NK-92 treated with Interleukin-12 subunit alpha and Interleukin-12 subunit beta, amount 100 ng/mL, for 24 hours (cell line): ENCODE measurements at regions not wholly inside any gene's neighbourhood (a gene's known extent, or its start where the extent isn't known, plus 50 kb on each side); places are given as distances from the start of the nearest gene placed in this dataset.
"Not testable (repeated sequence)": the region's sequence is repeated elsewhere in the genome, so short reads cannot be mapped to it uniquely, and the experiment has no call there.

Experiments used
- DNase-seq: peaks from one replicate; lab custom pipeline; 2025; lab: John Stamatoyannopoulos, UW

GRCh38 chr12:25684070-25684469 lies 131.0 kb upstream of the LMNTD1 start:
- DNase-seq: no peak

DNA sequence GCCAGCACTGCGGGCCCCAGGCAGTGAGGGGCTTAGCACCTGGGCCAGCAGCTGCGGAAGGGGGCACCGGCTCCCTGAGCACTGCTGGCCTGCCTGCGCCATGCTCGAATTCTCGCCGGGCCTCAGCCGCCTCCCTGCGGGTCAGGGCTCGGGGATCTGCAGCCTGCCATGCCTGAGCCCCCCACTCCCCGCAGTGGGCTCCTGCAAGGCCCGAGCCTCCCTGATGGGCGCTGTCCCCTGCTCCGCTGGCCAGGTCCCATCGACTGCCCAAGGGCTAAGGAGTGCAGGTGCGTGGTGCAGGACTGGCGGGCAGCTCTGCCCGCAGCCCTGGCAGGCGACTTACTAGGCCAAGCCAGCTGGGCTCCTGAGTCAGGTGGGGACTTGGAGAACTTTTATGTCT lies 133.3 kb upstream of the LMNTD1 start:
- DNase-seq: no peak

GRCh38 chr12:25687226-25687625 lies 134.1 kb upstream of the LMNTD1 start:
- DNase-seq: no peak

- DNase-seq: not testable (repeated sequence)
Observed at GRCh38 chr12:25688851-25689250, 135.8 kb upstream of the LMNTD1 start.

DNA sequence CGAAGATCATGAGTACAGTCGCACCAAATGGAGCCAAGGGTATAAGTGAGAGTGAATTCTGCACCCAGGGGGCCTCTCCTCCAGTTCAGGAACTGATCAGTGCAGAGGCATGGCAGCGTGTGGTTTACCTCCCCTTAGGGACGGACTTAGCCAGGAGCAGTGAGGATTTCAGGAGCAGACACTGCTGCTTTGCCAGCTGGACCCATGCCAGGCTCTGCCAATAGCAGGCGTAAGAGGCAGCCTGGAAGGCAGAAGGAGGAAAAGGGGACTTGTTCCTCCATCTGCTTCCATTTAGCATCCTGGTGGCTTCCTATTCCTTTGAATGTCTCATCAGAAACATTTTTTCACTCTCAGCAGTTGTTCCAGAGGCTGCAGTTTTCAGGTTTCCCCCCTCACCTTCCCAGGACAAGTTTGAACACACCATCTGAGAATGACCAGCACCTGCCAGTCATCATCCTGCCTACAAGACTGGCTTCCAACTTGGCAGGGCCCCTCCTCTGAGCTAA lies 137.0 kb upstream of the LMNTD1 start:
- no peak for DNase-seq

DNA sequence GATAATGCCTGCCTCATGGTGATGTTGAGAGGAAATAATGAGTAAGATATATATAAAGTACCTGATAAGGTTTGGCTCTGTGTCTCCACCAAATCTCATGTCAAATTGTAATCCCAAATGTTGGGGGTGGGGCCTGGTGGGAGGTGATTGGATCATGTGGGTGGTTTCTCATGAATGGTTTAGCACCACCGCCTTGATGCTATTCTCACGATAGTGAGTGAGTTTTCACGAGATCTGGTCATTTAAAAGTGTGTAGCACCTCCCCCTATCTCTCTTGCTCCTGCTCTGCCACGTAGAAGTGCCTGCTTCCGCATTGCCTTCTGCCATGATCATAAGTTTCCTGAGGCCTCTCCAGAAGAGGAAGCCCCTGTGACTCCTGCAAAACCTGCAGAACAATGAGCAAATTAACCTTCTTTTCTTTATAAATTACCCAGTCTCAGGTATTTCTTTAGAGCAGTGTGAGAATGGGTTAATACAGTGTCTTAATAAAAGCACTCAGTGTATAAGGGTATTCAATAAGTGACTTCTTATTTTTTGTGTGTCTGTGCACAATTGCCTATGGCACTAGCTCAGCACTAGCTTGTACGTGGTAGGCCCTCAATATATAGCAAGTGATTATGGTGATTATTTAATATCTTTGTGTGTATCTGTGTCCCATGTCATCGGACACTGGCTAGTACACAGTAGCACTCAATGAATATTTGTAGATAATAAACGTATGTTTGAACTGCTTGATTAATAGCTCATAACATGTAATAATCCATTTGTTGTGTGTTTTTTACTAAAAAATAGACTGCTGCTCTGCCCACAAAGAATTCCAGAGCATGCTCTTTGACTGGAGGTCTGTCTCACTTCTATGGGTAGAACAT lies 138.1 kb upstream of the LMNTD1 start:
- DNase-seq: no peak

- DNase-seq: no peak
Observed at GRCh38 chr12:25691865-25692114, 138.7 kb upstream of the LMNTD1 start.

DNA sequence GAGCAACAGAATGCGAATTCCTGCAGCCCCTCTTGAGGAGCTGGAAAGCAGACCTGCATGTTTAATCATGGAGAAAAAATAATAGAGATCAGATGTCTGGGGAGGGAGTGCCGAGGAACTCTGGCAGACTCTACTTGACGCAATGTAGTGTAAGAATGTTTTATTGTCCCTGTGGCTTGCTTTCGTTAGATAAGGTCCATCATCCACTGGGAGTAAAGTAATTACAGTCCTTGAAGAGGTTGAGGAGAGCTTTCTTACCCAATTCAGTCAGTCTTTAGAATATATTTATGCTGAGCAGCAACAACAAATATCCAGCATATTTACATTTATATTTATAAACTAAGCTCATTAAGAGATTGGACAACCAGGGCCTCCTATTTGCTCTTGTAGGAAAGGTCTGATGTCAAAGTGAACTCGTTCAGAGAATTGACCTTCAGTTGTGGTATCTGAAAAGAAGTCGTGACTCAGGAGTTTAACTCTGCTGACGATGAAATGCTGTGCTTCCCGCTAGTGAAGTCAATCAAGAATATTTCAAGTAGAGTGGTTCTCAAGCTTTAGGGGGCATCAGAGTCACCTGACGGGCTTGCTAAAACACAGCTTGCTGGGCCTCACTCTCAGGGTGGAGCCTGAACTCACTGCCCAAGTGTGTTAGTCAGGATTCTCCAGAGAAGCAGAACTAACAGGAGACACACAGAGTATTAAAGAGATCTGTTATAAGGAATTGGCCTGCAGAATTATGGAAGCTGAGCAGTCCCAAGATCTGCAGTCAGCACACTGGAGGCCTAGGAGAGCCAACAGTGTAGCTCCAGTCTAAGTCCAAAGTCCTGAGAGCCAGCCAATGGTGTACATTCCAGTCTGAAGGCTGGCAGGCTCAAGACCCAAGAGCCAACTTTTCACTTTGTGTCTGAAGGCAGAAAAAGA lies 139.3 kb upstream of the LMNTD1 start:
- no peak for DNase-seq

- DNase-seq: no peak
Observed at GRCh38 chr12:25694072-25694471, 141.0 kb upstream of the LMNTD1 start.

DNA sequence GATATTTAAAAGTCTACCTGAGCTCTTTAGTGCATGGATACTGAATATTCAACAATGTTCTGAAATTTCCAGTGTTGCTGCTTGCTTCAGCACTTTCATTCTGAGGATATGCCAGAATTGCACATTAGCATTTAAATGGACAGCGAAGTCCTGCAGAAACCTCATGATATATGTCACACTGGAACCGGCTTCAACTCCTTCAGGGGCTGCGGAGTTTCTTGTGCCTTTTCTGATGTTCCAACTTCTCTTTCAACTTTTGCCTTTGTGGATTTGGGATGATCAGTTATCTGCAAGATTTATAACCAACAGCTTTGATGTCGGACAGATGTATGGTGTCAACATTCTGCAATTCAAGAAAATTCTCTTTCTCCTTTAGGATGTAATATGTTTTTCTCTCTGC lies 142.5 kb upstream of the LMNTD1 start:
- DNase-seq: no peak

DNA sequence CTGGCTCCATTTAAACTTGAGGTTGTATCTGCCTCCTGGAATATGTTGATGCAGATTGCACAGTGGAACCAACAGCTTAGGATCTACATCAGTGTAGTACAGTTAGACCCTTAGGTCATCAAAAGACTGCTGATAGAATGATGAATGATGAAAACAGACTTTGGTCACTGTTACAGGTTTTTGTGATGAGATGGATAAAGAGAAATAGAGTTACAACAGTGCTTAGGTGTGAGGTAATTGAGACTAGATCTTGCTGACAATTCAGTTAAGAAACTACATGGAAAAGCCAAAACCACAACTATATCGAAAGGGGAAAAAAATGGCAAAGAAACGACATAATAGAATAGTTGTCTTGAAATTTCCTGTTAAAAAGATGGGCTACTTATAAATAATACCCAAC lies 145.7 kb upstream of the LMNTD1 start:
- DNase-seq: no peak

DNA sequence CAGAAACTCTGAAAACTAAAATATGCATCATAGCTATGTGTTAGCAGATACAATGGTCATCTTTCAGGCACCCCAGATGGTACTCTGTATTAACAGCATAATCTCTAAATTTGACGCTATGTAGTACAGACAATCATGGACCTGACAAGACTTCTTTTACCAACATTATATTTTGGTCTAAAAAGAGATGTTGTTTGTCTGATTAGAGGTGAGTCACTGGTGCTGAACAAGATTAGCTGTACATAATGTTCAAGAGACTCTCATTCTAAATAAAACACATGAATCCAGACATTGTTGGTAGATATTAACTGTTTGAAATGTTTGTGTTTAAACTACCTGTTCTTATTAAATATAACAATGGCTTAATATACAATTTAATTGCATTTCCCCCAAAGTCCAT lies 146.4 kb upstream of the LMNTD1 start:
- no peak for DNase-seq

GRCh38 chr12:25701290-25701689 lies 148.2 kb upstream of the LMNTD1 start:
- DNase-seq: no peak

DNA sequence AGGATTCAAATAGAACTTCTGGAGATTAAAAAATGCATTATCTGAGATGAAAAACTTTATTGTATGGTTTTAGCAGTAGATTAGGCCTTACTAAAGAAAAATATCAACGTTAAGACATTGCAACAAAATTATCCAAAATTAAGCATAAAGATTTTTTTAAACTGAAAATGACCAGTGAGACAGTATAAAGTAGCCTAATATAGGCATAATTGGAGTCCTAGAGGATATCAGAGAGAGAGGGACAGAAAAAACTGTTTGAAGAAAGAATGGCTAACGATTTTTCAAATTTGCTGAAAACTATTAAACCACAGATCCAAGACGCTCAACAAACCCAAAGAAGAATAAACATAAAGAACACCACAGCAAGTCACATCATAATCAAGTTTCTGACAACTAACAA lies 149.5 kb upstream of the LMNTD1 start:
- DNase-seq: no peak

DNA sequence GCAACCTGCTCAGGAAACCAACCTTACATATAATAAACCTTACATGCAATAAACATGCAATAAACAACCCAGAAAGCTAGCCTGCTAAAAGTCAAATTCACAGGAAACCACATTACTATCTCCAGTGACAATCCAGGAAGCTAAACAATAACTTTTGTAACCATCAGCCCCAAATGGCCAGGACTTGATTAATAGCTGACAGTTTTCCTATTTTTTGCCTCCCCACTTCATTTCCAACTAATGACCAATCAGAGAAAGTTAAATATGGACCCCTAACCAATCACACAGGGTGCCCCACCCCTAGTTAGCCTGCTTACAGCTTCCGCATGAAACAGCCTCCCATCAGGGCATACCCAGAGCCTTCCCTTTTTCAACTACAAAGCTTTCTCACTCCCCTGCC lies 152.2 kb upstream of the LMNTD1 start:
- no peak for DNase-seq

GRCh38 chr12:25706646-25707045 lies 153.6 kb upstream of the LMNTD1 start:
- DNase-seq: not testable (repeated sequence)

GRCh38 chr12:25707056-25707455 lies 154.0 kb upstream of the LMNTD1 start:
- DNase-seq: no peak

GRCh38 chr12:25708661-25709060 lies 155.6 kb upstream of the LMNTD1 start:
- DNase-seq: no peak

DNA sequence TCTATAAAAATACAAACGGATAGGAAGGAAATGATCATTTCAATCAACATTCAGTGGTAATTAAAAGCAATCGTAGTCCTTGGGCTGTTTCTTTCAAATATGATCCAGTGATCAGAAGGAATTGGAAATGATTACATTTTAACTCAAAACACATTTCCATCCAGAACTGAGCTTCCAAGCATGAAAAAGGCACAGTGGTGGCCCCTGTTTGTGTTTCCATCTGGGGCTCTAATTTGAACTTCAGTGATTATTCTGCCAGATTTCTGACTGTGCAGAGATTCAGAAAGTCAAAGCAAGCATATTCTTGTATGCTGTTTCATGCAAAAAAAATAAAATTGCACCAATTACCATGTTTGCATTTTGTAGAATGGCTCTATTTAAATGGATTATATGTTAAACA lies 157.0 kb upstream of the LMNTD1 start:
- no peak for DNase-seq

GRCh38 chr12:25710938-25711605 lies 158.0 kb upstream of the LMNTD1 start:
- DNase-seq: not testable (repeated sequence)

DNA sequence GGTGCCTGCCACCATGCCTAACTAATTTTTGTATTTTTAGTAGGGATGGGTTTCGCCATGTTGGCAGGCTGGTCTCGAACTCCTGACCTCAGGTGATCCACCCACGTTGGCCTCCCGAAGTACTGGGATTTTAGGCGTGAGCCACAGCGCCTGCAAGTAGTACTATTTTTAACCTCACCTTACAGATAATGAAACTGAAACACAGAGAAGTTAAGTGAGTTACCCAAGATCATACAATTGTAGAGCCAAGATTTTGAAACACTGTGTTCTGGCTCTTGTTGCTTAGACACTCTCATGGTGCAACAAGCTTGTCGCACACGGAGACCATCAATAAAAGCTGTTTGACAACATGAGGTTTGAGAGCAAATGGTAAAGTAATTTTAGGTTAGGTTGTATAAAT lies 159.1 kb upstream of the LMNTD1 start:
- DNase-seq: no peak

- DNase-seq: no peak
Observed at GRCh38 chr12:25713264-25713663, 160.2 kb upstream of the LMNTD1 start.
